H1 (cell line): ENCODE measurements at regions not wholly inside any gene's neighbourhood (a gene's known extent, or its start where the extent isn't known, plus 50 kb on each side); places are given as distances from the start of the nearest gene placed in this dataset.

Source experiments
- CTCF ChIA-PET: fragments of 300-600 bp; sonication (Branson Sonifier 250); formaldehyde crosslinking; loops from one replicate; lab custom pipeline; 2021; ENCODE audit not compliant: partially characterized antibody; lab: Charles Lee
- POLR2A ChIA-PET: fragments of 300-600 bp; sonication (Branson Sonifier 250); formaldehyde crosslinking; loops from one replicate; lab custom pipeline; 2021; ENCODE audit warnings: inconsistent platforms; ENCODE audit not compliant: partially characterized antibody; lab: Charles Lee
- DNase-seq, 2 experiments: peaks; one replicate each; pipeline versions ENCODE4 v3.0.0 to v3.0.0-alpha.2; 2010 to 2022; ENCODE audit warnings: low spot score in 2 of 2, low read depth in 1 of 2, mixed read lengths in 1 of 2
- FAIRE-seq: peaks from 2 replicates; lab custom pipeline; 2011; peaks lifted over from hg19 to GRCh38; lab: Jason Lieb, UNC
- H2AFZ ChIP-seq: 2 replicates; pipeline ENCODE4 v1.8.1; 2012; ENCODE audit warnings: low read length, inconsistent platforms
- H2AK5ac ChIP-seq: 2 replicates; pipeline ENCODE4 v1.6.1; 2013; ENCODE audit warnings: low read depth, low read length
- H2BK120ac ChIP-seq: replicated peaks from 2 replicates; pipeline ENCODE3; 2013; ENCODE audit warnings: low read depth, low read length, inconsistent platforms
- H2BK12ac ChIP-seq: 2 replicates; pipeline ENCODE4 v1.6.1; 2013; ENCODE audit warnings: low read depth, low read length
- H2BK15ac ChIP-seq: 2 replicates; pipeline ENCODE4 v1.6.1; 2013; ENCODE audit warnings: low read length
- H2BK20ac ChIP-seq: 2 replicates; pipeline ENCODE4 v1.6.1; 2013; ENCODE audit warnings: low read length
- H2BK5ac ChIP-seq: 2 replicates; pipeline ENCODE4 v1.6.1; 2013; ENCODE audit warnings: low read depth, low read length
- H3K14ac ChIP-seq: 2 replicates; pipeline ENCODE4 v1.6.1; 2013; ENCODE audit warnings: inconsistent platforms; ENCODE audit not compliant: insufficient read length
- H3K18ac ChIP-seq: 2 replicates; pipeline ENCODE4 v1.6.1; 2013; ENCODE audit warnings: low read length; ENCODE audit errors: extremely low read depth
- H3K23ac ChIP-seq: 2 replicates; pipeline ENCODE4 v1.6.1; 2013; ENCODE audit warnings: inconsistent platforms; ENCODE audit not compliant: insufficient read length
- H3K23me2 ChIP-seq: 2 replicates; pipeline ENCODE4 v1.6.1; 2013; ENCODE audit warnings: low read depth, low read length
- H3K27ac ChIP-seq: 2 replicates; pipeline ENCODE4 v1.6.1; 2011; ENCODE audit warnings: low read depth, low read length, inconsistent platforms
- H3K27me3 ChIP-seq, 4 experiments: replicated peaks in 1 of 4; 1 replicate in 1 of 4; 2 replicates in 3 of 4; pipeline versions ENCODE4 v1.6.1 to v1.8.1; 2011 to 2013; ENCODE audit warnings: low read length in 3 of 4, mild to moderate bottlenecking in 3 of 4, inconsistent platforms in 2 of 4, mixed read lengths in 2 of 4, moderate library complexity in 1 of 4; ENCODE audit not compliant: control insufficient read depth in 3 of 4, insufficient read depth in 3 of 4; ENCODE audit errors: extremely low read depth in 1 of 4
- H3K36me3 ChIP-seq, 4 experiments: 2 replicates each; pipeline versions ENCODE4 v1.6.1 to v1.8.1; 2011 to 2013; ENCODE audit warnings: mild to moderate bottlenecking in 4 of 4, low read length in 3 of 4, moderate library complexity in 2 of 4, control low read depth in 1 of 4, inconsistent platforms in 1 of 4; ENCODE audit not compliant: insufficient read depth in 4 of 4, control insufficient read depth in 2 of 4
- H3K4ac ChIP-seq: replicated peaks from 2 replicates; pipeline ENCODE3; 2013; ENCODE audit warnings: low read length, low read depth, mixed read lengths, inconsistent platforms; ENCODE audit not compliant: insufficient read length
- H3K4me1 ChIP-seq, 4 experiments: replicated peaks in 1 of 4; 1 replicate in 1 of 4; 2 replicates in 3 of 4; pipeline versions ENCODE4 v1.6.1 to v1.8.1; 2011 to 2013; ENCODE audit warnings: low read length in 3 of 4, inconsistent platforms in 2 of 4, mixed read lengths in 1 of 4; ENCODE audit not compliant: insufficient read depth in 4 of 4, control insufficient read depth in 3 of 4
- H3K4me2 ChIP-seq, 2 experiments: 2 replicates each; pipeline versions ENCODE4 v1.6.1 to v1.8.1; 2011 to 2013; ENCODE audit warnings: low read depth in 2 of 2, low read length in 2 of 2, control low read depth in 1 of 2, inconsistent platforms in 1 of 2, mild to moderate bottlenecking in 1 of 2; ENCODE audit not compliant: insufficient read depth in 1 of 2
- H3K4me3 ChIP-seq, 4 experiments: fragments of 200-600, 300-600 bp in 1 of 4; sonication (generic), shearing (Covaris generic), sonication (Bioruptor Twin) in 1 of 4; 2 replicates each; pipeline versions ENCODE4 v1.5.1 to v1.8.1; 2011 to 2016; ENCODE audit warnings: low read length in 4 of 4, low read depth in 3 of 4, control low read depth in 2 of 4, inconsistent platforms in 2 of 4, mild to moderate bottlenecking in 2 of 4, mixed read lengths in 1 of 4, moderate library complexity in 1 of 4; ENCODE audit not compliant: insufficient read depth in 2 of 4; ENCODE audit errors: extremely low read depth in 1 of 4
- H3K56ac ChIP-seq: replicated peaks from 2 replicates; pipeline ENCODE3; 2013; ENCODE audit warnings: low read depth, mild to moderate bottlenecking, mixed read lengths, low read length, inconsistent platforms; ENCODE audit not compliant: insufficient read length
- H3K79me1 ChIP-seq: 2 replicates; pipeline ENCODE4 v1.6.1; 2013; ENCODE audit warnings: low read depth, low read length, control low read depth
- H3K79me2 ChIP-seq, 2 experiments: 2 replicates each; pipeline versions ENCODE4 v1.6.1 to v1.8.1; 2012 to 2013; ENCODE audit warnings: low read length in 2 of 2, mild to moderate bottlenecking in 2 of 2, inconsistent platforms in 1 of 2; ENCODE audit not compliant: insufficient read depth in 2 of 2, control insufficient read depth in 1 of 2
- H3K9ac ChIP-seq, 4 experiments: replicated peaks in 1 of 4; 1 replicate in 1 of 4; 2 replicates in 3 of 4; pipeline versions ENCODE4 v1.6.1 to v1.8.1; 2011 to 2013; ENCODE audit warnings: low read depth in 3 of 4, low read length in 3 of 4, control low read depth in 2 of 4, mild to moderate bottlenecking in 2 of 4, moderate library complexity in 2 of 4, inconsistent platforms in 1 of 4; ENCODE audit errors: extremely low read depth in 1 of 4
- H3K9me3 ChIP-seq, 2 experiments: 2 replicates each; pipeline versions ENCODE4 v1.6.1 to v1.8.1; 2012 to 2013; ENCODE audit warnings: mild to moderate bottlenecking in 2 of 2, moderate library complexity in 2 of 2, control low read depth in 1 of 2, inconsistent platforms in 1 of 2, low read depth in 1 of 2, low read length in 1 of 2, mixed read lengths in 1 of 2; ENCODE audit not compliant: insufficient read depth in 2 of 2
- H4K20me1 ChIP-seq, 2 experiments: replicated peaks in 1 of 2; 2 replicates each; pipeline versions ENCODE3 to v1.8.1; 2011 to 2013; ENCODE audit warnings: inconsistent platforms in 2 of 2, low read length in 2 of 2, mild to moderate bottlenecking in 1 of 2; ENCODE audit not compliant: insufficient read depth in 2 of 2, control insufficient read depth in 1 of 2
- H4K5ac ChIP-seq: 2 replicates; pipeline ENCODE4 v1.6.1; 2013; ENCODE audit warnings: low read length, low read depth, mixed read lengths, inconsistent platforms; ENCODE audit not compliant: insufficient read length
- H4K8ac ChIP-seq: 2 replicates; pipeline ENCODE4 v1.8.0; 2013; ENCODE audit warnings: mild to moderate bottlenecking, moderate library complexity, low read length, inconsistent platforms; ENCODE audit not compliant: insufficient read depth; ENCODE audit errors: extremely low read depth
- H4K91ac ChIP-seq: replicated peaks from 2 replicates; pipeline ENCODE3; 2013; ENCODE audit warnings: low read length, mixed read lengths, inconsistent platforms; ENCODE audit not compliant: insufficient read length
- BRCA1 ChIP-seq: IDR thresholded peaks from 2 replicates; pipeline ENCODE4 v1.6.1; 2012; ENCODE audit warnings: low read depth, low read length, improper control_type of control experiment
- CHD2 ChIP-seq: IDR thresholded peaks from 2 replicates; pipeline ENCODE4 v1.6.1; 2012; ENCODE audit warnings: low read length, improper control_type of control experiment
- CREB1 ChIP-seq: IDR thresholded peaks from 2 replicates; pipeline ENCODE4 v1.6.1; 2012; ENCODE audit warnings: inconsistent platforms
- EZH2 ChIP-seq: fragments of 200-600 bp; sonication (generic); IDR thresholded peaks from 2 replicates; pipeline ENCODE4 v1.7.1; 2012; ENCODE audit warnings: low read depth, mild to moderate bottlenecking, moderate library complexity, low read length, inconsistent platforms; ENCODE audit not compliant: severe bottlenecking
- HDAC6 ChIP-seq: IDR thresholded peaks from one replicate; pipeline ENCODE4 v1.7.1; 2012; ENCODE audit warnings: low read depth, mild to moderate bottlenecking, inconsistent platforms, low read length, moderate library complexity
- MAX ChIP-seq: IDR thresholded peaks from 2 replicates; pipeline ENCODE4 v1.6.1; 2012; ENCODE audit warnings: inconsistent platforms
- NRF1 ChIP-seq: IDR thresholded peaks from 2 replicates; pipeline ENCODE4 v1.6.1; 2011; ENCODE audit warnings: mild to moderate bottlenecking, low read depth, low read length, improper control_type of control experiment
- RFX5 ChIP-seq: IDR thresholded peaks from 2 replicates; pipeline ENCODE4 v1.6.1; 2011; ENCODE audit warnings: low read depth, low read length, improper control_type of control experiment, borderline replicate concordance
- RNF2 ChIP-seq: fragments of 200-900, 300-1000 bp; sonication (generic); IDR thresholded peaks from 2 replicates; pipeline ENCODE4 v1.7.1; 2016; ENCODE audit warnings: borderline replicate concordance, low read depth, mild to moderate bottlenecking, antibody characterized with exemption, low read length; ENCODE audit not compliant: poor library complexity, severe bottlenecking; ENCODE audit errors: missing control alignments
- SAP30 ChIP-seq: fragments of 300-600 bp; sonication (generic); IDR thresholded peaks from 2 replicates; pipeline ENCODE4 v1.7.1; 2012; ENCODE audit warnings: low read length, moderate library complexity, mild to moderate bottlenecking, inconsistent platforms; ENCODE audit not compliant: insufficient read depth, insufficient replicate concordance
- TCF12 ChIP-seq: IDR thresholded peaks from 2 replicates; pipeline ENCODE4 v1.6.1; 2011; ENCODE audit warnings: low read depth, mild to moderate bottlenecking, low read length
- TEAD4 ChIP-seq: IDR thresholded peaks from 2 replicates; pipeline ENCODE4 v1.6.1; 2012; ENCODE audit warnings: low read depth, low read length, inconsistent platforms, mixed read lengths
- WGBS, 2 experiments: shearing (Covaris generic) in 1 of 2; methylation state at CpG; one replicate each; pipeline versions ENCODE4 v1.1.6 to v1.1.7; 2013 to 2015; ENCODE audit warnings: low lambda C conversion rate in 2 of 2, mixed read lengths in 2 of 2, inconsistent platforms in 1 of 2, low coverage in 1 of 2, missing lambda C conversion rate in 1 of 2; ENCODE audit not compliant: insufficient replicate concordance in 2 of 2, insufficient coverage in 1 of 2, insufficient read length in 1 of 2; ENCODE audit errors: extremely low coverage in 1 of 2, missing lambda C conversion rate in 1 of 2; 5-methylcytosine and 5-hydroxymethylcytosine counted together

GRCh38 chr13:78376822-78377221, 226.5 kb downstream of the POU4F1 start:
- no peaks in the 10 kb centered on the region for H3K27me3 ChIP-seq
- no peak overlapping the region for H2BK120ac ChIP-seq
- H4K20me1 ChIP-seq, result no peaks in the 10 kb centered on the region
- no peaks in the 10 kb centered on the region for H3K79me2 ChIP-seq
- H3K79me1 ChIP-seq, result no peaks in the 10 kb centered on the region
- H2BK12ac ChIP-seq, result no peak overlapping the region
- WGBS, 2 experiments, result 97% methylated on average over 4 of the region's 4 CpGs; no CpG with 5 or more reads in 1 of the 2 experiments
- H3K36me3 ChIP-seq, result no peaks in the 10 kb centered on the region
- H2BK5ac ChIP-seq, result no peak overlapping the region
- H3K4me1 ChIP-seq, result no peaks in the 10 kb centered on the region
- no peak overlapping the region for H3K27ac ChIP-seq
- no peak overlapping the region for H2BK15ac ChIP-seq
- no peak overlapping the region for H3K4ac ChIP-seq
- no peak overlapping the region for H4K5ac ChIP-seq
- no peaks in the 10 kb centered on the region for H3K23me2 ChIP-seq
- ChIA-PET CTCF (no interaction called here), POLR2A (no interaction called here)
- no peak overlapping the region for H3K4me2 ChIP-seq
- H3K23ac ChIP-seq, result no peak overlapping the region
- no peak overlapping the region for H3K4me3 ChIP-seq
- no peak overlapping the region for H2AFZ ChIP-seq
- DNase-seq (no peak), FAIRE-seq (no peak)
- H3K14ac ChIP-seq, result no peak overlapping the region
- no peak overlapping the region for H4K8ac ChIP-seq
- no peak overlapping the region for H4K91ac ChIP-seq
- no peak overlapping the region for H3K9ac ChIP-seq
- no peak overlapping the region for H2BK20ac ChIP-seq
- TF ChIP-seq CHD2 (no peak), RFX5 (no peak), CREB1 (no peak), EZH2 (no peak), TEAD4 (no peak), BRCA1 (no peak), MAX (no peak), NRF1 (no peak), TCF12 (no peak), SAP30 (no peak), RNF2 (no peak), HDAC6 (no peak)
- H3K56ac ChIP-seq, result no peak overlapping the region
- H2AK5ac ChIP-seq, result no peak overlapping the region
- H3K18ac ChIP-seq, result no peak overlapping the region
- no peaks in the 10 kb centered on the region for H3K9me3 ChIP-seq
